ENCODE measurements at regions not wholly inside any gene's neighbourhood (a gene's known extent, or its start where the extent isn't known, plus 50 kb on each side); places are given as distances from the start of the nearest gene placed in this dataset.

DNA sequence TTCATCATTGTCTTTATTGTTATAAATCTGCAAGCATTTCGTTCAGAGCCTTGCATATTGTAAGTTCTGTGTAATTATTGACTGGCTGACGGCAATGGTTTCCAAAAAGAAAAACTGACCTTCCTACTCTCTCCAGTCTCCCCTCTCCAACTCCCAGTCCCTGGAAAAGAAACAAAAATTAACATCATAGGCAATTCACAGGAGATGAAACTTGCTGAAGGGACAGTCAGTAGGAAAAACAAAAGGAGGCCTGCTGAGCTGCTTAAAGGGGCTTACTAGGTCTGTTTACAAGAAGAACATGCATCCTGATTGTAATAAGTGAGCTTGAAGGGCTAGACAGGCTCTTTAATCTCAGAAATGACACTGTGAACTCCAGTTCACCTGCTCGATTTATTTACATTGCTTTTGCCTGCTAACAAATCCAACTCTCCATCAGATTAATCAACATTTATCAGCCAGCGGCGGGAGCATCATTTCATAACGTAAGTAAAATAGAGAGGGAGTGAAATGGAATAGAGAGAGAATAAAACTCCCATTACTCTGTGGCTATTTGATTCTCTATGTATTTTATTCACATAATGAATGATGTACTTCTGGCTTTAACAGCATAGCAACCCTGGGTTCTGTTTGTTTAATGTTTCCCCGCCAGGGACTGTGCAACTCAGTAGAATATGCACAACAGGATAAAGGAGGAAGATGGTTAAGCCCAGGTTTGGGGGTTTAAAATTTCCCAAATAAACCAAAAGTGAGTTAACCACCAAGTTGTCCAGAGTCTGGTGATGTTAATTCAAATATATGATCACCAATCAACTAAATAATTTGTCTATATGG lies 256.7 kb upstream of the SETBP1 start:
- no peak for DNase-seq (ENCODE audit: low read depth)

GRCh38 chr18:44424645-44425035 lies 256.0 kb upstream of the SETBP1 start:
- DNase-seq (ENCODE audit: low read depth) = no peak

- DNase-seq (ENCODE audit: low read depth) = no peak
These were observed 255.5 kb upstream of the SETBP1 start for GRCh38 chr18:44425161-44425560.

GRCh38 chr18:44437603-44438002 lies 243.1 kb upstream of the SETBP1 start:
- DNase-seq (ENCODE audit: low read depth) = no peak

DNA sequence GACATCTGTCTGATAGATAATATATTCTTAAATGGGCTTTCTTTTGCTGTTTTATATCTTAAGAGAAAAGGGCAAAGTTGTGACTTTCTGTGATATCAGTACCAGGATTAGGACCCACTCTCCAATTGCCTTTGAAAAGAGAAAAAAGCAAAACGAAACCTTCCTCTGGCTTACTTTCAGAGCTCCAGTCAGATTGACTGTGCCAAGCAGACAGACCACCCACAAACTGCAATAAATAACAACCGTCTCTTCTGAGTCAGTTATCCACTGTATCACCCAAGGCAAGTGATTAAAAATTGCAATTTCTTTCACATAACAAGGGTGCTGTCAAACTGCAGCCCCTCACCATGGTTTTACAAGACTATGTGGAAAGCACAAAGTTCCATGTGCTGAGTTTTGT lies 230.5 kb upstream of the SETBP1 start:
- no peak for DNase-seq (ENCODE audit: low read depth)

DNA sequence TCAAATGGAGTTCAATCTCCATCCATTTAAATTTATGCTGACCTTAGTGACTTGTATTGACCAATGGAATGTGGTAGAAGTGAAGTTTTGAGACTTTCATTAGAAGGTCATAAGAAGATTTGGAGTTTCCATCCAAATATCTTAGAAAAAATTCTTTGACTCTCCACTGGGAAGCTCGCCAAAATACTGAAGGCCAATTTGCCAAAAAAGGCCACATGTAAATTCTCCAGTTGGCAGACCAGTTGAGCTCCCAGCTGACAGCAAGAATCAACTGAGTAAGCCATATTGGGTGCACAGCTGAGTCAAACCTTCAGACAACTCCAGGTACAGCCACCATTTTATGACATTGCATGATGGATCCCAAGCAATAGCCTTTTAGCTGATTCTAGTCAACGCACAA lies 228.3 kb upstream of the SETBP1 start:
- no peak for DNase-seq (ENCODE audit: low read depth)

- no peak for DNase-seq (ENCODE audit: low read depth)
These were observed 227.2 kb upstream of the SETBP1 start for GRCh38 chr18:44453505-44453904.

DNA sequence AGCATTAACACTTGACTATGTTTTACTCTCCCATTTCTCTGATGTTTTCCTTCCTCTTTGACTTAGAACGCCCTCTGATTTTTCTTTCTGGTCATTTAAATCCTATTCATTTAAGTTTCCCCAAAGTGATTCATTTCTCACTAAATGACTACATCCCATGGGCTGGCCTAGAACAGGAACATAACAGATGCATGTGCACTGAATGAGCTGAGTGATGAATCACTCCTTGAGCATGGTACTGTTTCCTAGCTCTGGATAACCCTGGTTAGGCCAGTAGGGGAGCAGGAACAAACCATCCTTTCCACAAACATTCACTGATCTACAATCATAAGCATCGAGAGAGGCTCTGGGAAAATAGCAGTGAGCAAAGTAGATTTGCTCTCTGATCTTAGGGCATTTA lies 221.9 kb upstream of the SETBP1 start:
- no peak for DNase-seq (ENCODE audit: low read depth)

GRCh38 chr18:44464398-44465180 lies 216.1 kb upstream of the SETBP1 start:
- DNase-seq (ENCODE audit: low read depth) = no peak

GRCh38 chr18:44465381-44465841 lies 215.3 kb upstream of the SETBP1 start:
- DNase-seq (ENCODE audit: low read depth) = no peak

- no peak for DNase-seq (ENCODE audit: low read depth)
These were observed 213.7 kb upstream of the SETBP1 start for GRCh38 chr18:44466997-44467396.

- DNase-seq (ENCODE audit: low read depth) = no peak
These were observed 213.0 kb upstream of the SETBP1 start for GRCh38 chr18:44467718-44468117.

GRCh38 chr18:44473394-44474066 lies 207.2 kb upstream of the SETBP1 start:
- no peak for DNase-seq (ENCODE audit: low read depth)

GRCh38 chr18:44474067-44474411 lies 206.6 kb upstream of the SETBP1 start:
- no peak for DNase-seq (ENCODE audit: low read depth)

DNA sequence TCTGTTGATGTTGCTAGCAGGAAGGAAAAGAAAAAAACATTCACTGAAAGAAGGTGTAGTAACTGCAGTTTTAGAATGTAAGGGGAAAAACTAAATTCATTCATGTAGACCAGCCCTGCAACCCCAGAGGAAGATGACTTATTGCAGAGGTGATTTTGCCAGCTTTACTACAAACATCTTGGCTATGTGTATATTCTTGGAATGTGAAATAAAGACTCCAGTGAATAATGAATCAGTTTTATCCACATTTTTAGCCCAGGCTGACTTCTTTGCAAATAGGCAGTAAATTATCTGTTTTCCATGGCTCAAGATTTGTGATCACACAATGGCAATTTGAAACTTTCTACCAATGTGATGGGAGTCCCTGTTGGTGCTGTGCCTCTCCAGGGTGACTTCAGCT lies 206.1 kb upstream of the SETBP1 start:
- no peak for DNase-seq (ENCODE audit: low read depth)

DNA sequence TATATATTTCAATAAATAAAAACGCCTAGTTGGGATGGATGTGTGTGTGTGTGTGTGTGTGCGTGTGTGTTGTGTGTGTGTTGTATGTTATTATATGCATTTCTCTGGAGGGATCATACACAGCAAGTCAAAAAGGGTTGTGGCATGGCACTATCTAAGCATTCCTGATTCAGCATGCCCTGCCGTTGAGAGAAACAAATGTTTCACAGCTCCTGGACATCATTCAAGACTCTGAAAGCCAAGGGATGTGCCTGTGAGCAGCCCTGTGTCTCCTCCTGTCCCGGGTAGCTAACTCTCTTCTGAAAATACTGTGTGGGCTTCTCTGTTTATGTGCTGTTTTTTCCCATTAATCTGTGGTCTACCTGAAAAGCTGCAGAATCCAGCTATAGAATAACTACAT lies 197.9 kb upstream of the SETBP1 start:
- no peak for DNase-seq (ENCODE audit: low read depth)

DNA sequence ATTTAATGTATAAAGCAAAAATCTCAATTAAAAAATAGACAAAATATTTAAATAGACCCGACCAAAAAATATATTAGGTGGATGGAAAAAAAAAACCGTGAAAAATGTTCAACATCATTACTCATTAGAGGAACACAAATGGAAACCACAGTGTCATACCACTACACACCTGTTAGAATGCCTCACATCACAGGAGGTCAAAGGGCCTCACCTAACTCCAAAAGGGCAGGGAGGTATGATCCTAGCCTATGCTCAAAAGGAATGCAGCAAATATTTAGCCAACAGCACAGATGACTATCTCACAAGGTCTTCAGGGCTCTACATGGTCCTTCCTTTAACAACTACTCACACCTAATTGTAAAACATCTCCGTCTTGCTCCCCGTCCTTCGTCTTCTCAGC lies 185.5 kb upstream of the SETBP1 start:
- no peak for DNase-seq (ENCODE audit: low read depth)

DNA sequence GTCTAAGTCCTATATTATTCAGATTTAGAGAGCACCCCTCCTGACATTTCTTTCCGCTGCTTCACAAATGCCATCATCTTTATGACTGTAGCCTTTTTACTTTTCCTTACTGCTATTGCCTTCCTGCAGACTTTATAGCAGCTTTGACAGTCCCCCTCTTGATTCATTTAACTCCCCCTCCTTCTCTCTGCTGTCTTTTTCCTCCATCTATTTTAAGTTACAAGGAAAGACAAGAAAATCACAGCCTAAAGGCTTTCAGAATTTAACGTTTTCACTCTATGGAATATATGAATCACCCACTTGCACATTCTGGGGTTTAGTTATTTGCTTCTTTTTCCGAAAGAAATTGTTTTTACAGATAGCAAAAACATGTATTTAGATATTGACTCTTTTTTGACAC lies 183.4 kb upstream of the SETBP1 start:
- DNase-seq (ENCODE audit: low read depth) = no peak

GRCh38 chr18:44497757-44498490 lies 182.8 kb upstream of the SETBP1 start:
- no peak for DNase-seq (ENCODE audit: low read depth)

DNA sequence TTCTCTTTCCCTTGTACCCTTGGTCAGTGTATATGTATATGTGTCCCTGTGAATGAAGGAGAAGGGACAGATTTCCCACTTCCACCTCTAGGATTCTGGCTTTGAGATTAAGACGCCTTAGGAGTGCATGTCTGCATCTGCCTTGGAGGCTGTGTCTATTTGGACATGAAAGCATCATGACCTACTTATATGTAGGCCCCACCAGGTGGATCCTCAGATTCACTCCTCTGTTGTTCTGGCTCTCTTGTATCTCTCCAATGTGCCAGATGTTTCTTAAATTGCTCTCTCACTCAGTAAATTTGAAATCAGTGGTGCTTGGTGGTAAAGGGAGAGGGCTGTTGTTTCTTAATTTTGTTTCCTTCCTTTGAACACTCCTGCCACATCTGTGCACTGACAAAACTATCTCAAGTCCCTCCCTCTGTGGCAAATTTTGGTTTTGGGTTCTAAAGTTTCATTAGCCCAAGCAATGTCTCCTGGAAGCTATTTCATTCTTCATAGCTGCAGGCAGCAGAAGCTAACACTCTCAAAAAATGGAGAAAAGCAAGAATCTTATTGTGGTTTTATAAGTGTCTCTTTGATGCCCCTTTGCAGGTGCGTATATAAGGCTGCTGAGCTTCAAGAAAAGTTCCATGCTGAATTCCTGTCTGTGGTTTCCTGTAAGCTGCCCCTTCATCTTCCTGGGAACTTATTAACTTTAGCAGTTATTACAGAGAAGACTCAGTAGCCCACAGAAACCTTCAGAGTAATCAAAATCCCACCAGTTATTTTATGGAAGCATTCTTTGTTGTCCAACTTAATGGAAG lies 179.7 kb upstream of the SETBP1 start:
- no peak for DNase-seq (ENCODE audit: low read depth)

DNA sequence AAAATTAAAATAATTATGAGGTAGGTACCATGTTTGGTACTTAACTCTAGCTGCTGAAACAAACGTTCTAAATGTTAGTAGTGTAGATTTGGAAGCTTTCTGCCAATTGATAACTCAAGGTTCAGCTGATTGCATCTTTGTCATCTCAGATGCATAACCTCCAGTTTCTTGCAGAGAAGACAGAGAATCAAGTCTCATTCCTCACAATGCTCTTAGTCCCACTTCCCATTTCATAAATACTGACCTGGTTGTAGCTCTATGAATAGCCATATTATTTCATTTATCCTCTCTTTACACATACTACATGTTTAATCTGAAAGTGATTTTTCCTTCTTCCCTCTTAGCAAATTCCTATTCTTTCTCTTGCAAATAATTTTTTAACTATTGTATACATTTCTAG lies 178.5 kb upstream of the SETBP1 start:
- no peak for DNase-seq (ENCODE audit: low read depth)

All from stimulated activated CD8-positive, alpha-beta memory T cell treated with anti-CD3 and anti-CD28 coated beads, Interleukin-4, amount 100 ng/mL, for 24 hours (primary cell).